ENCODE measurements at regions not wholly inside any gene's neighbourhood (a gene's known extent, or its start where the extent isn't known, plus 50 kb on each side); places are given as distances from the start of the nearest gene placed in this dataset.

GRCh38 chr20:41889126-41889843, 271.1 kb upstream of the CHD6 start:
- TF ChIP-seq CTCF (conservative IDR thresholded peaks at IDR 0.05), result peak; percentile 63
- peak overlapping the region; percentile 90 for H3K27ac ChIP-seq (ENCODE audit: low read depth, low read length)
- Mint-ChIP-seq H3K4me3 (no peak overlapping the region), H3K9me3 (no peaks in the 10 kb centered on the region), H3K27ac (no peak overlapping the region), H3K27me3 (ENCODE audit: insufficient read depth) (no peaks in the 10 kb centered on the region), H3K4me1 (peaks cover 48% of the 10 kb centered on the region), H3K36me3 (ENCODE audit: low read depth) (no peaks in the 10 kb centered on the region)
- peaks cover 12% of the 10 kb centered on the region for H3K4me1 ChIP-seq (ENCODE audit: control insufficient read depth, insufficient read depth, low read length)
- H3K9ac ChIP-seq (ENCODE audit: extremely low read depth, low read length, poor library complexity, severe bottlenecking), result no peak overlapping the region
- no peaks in the 10 kb centered on the region for H3K36me3 ChIP-seq (ENCODE audit: control insufficient read depth, insufficient read depth, low read length)
- H3K4me3 ChIP-seq (ENCODE audit: low read length), result no peak overlapping the region
- DNase-seq, result peak; percentile 64
- no peaks in the 10 kb centered on the region for H3K27me3 ChIP-seq (ENCODE audit: control insufficient read depth, insufficient read depth, low read length, poor library complexity, severe bottlenecking)
- H3K9me3 ChIP-seq (ENCODE audit: control insufficient read depth, low read length), result no peaks in the 10 kb centered on the region
- WGBS, 2 experiments (ENCODE audit: insufficient coverage in 1 of 2, insufficient read length in 1 of 2), result 50 to 84% methylated on average over 2 to 3 of the region's 3 CpGs

GRCh38 chr20:41888434-41888833, 270.3 kb upstream of the CHD6 start:
- H3K27me3 ChIP-seq (ENCODE audit: control insufficient read depth, insufficient read depth, low read length, poor library complexity, severe bottlenecking), result no peaks in the 10 kb centered on the region
- Mint-ChIP-seq H3K27me3 (ENCODE audit: insufficient read depth) (no peaks in the 10 kb centered on the region), H3K4me3 (no peak overlapping the region), H3K27ac (no peak overlapping the region), H3K9me3 (no peaks in the 10 kb centered on the region), H3K36me3 (ENCODE audit: low read depth) (no peaks in the 10 kb centered on the region), H3K4me1 (peaks cover 43% of the 10 kb centered on the region)
- WGBS, 2 experiments (ENCODE audit: insufficient coverage in 1 of 2, insufficient read length in 1 of 2), result 93 to 96% methylated on average over 8 of the region's 8 CpGs
- no peak overlapping the region for H3K9ac ChIP-seq (ENCODE audit: extremely low read depth, low read length, poor library complexity, severe bottlenecking)
- no peak for DNase-seq
- H3K4me1 ChIP-seq (ENCODE audit: control insufficient read depth, insufficient read depth, low read length), result peaks cover 10% of the 10 kb centered on the region
- no peaks in the 10 kb centered on the region for H3K9me3 ChIP-seq (ENCODE audit: control insufficient read depth, low read length)
- no peak overlapping the region for H3K4me3 ChIP-seq (ENCODE audit: low read length)
- H3K36me3 ChIP-seq (ENCODE audit: control insufficient read depth, insufficient read depth, low read length), result no peaks in the 10 kb centered on the region
- no peak overlapping the region for H3K27ac ChIP-seq (ENCODE audit: low read depth, low read length)
- TF ChIP-seq CTCF (conservative IDR thresholded peaks at IDR 0.05), result no peak

- no peaks in the 10 kb centered on the region for H3K9me3 ChIP-seq (ENCODE audit: control insufficient read depth, low read length)
- no peaks in the 10 kb centered on the region for H3K27me3 Mint-ChIP-seq (ENCODE audit: insufficient read depth)
- H3K36me3 Mint-ChIP-seq (ENCODE audit: low read depth), result no peaks in the 10 kb centered on the region
- no peaks in the 10 kb centered on the region for H3K36me3 ChIP-seq (ENCODE audit: control insufficient read depth, insufficient read depth, low read length)
- 93 to 98% methylated on average over 6 to 8 of the region's 8 CpGs for WGBS, 2 experiments (ENCODE audit: insufficient coverage in 1 of 2, insufficient read length in 1 of 2)
- no peak overlapping the region for H3K4me3 Mint-ChIP-seq
- H3K4me1 Mint-ChIP-seq, result peaks cover 35% of the 10 kb centered on the region
- H3K27ac ChIP-seq (ENCODE audit: low read depth, low read length), result no peak overlapping the region
- no peak overlapping the region for H3K4me3 ChIP-seq (ENCODE audit: low read length)
- no peak for DNase-seq
- H3K9ac ChIP-seq (ENCODE audit: extremely low read depth, low read length, poor library complexity, severe bottlenecking), result no peak overlapping the region
- no peaks in the 10 kb centered on the region for H3K9me3 Mint-ChIP-seq
- no peak for TF ChIP-seq CTCF (conservative IDR thresholded peaks at IDR 0.05)
- peaks cover 9% of the 10 kb centered on the region for H3K4me1 ChIP-seq (ENCODE audit: control insufficient read depth, insufficient read depth, low read length)
- no peaks in the 10 kb centered on the region for H3K27me3 ChIP-seq (ENCODE audit: control insufficient read depth, insufficient read depth, low read length, poor library complexity, severe bottlenecking)
- H3K27ac Mint-ChIP-seq, result no peak overlapping the region
Observed at GRCh38 chr20:41887500-41887899, 269.3 kb upstream of the CHD6 start.

Data from endodermal cell (in vitro differentiated cells).